Fibroblast of peridontal ligament (primary cell): ENCODE measurements at regions not wholly inside any gene's neighbourhood (a gene's known extent, or its start where the extent isn't known, plus 50 kb on each side); places are given as distances from the start of the nearest gene placed in this dataset.
A peak's percentile ranks its signal among the peaks of the same experiment; 100 is the strongest.
"Not testable (repeated sequence)": the region's sequence is repeated elsewhere in the genome, so short reads cannot be mapped to it uniquely, and the experiment has no call there.

Experiments
- DNase-seq: peaks from one replicate; pipeline ENCODE4 v3.0.0-alpha.2; 2010; ENCODE audit errors: extremely low read depth

GRCh38 chr3:67064105-67064504 lies 66.0 kb downstream of the KBTBD8 start:
- no peak for DNase-seq

- no peak for DNase-seq
Measured at GRCh38 chr3:67067251-67067650, 69.1 kb downstream of the KBTBD8 start.

GRCh38 chr3:67072640-67073039 lies 74.5 kb downstream of the KBTBD8 start:
- not testable (repeated sequence) for DNase-seq

- no peak for DNase-seq
Measured at GRCh38 chr3:67073812-67074211, 75.7 kb downstream of the KBTBD8 start.

- no peak for DNase-seq
Measured at GRCh38 chr3:67075295-67075694, 77.2 kb downstream of the KBTBD8 start.

GRCh38 chr3:67076607-67077006 lies 78.5 kb downstream of the KBTBD8 start:
- no peak for DNase-seq

- DNase-seq = peak; percentile 45
Measured at GRCh38 chr3:67077656-67078055, 79.5 kb downstream of the KBTBD8 start.

GRCh38 chr3:67082533-67083024 lies 84.5 kb downstream of the KBTBD8 start:
- DNase-seq = no peak

- no peak for DNase-seq
Measured at GRCh38 chr3:67083277-67083676, 85.2 kb downstream of the KBTBD8 start.

- DNase-seq = no peak
Measured at GRCh38 chr3:67087788-67088187, 89.7 kb downstream of the KBTBD8 start.

GRCh38 chr3:67090474-67090873 lies 92.4 kb downstream of the KBTBD8 start:
- peak; percentile 47 for DNase-seq

GRCh38 chr3:67093305-67093704 lies 95.2 kb downstream of the KBTBD8 start:
- DNase-seq = peak; percentile 18

- DNase-seq = no peak
Measured at GRCh38 chr3:67094167-67094566, 96.1 kb downstream of the KBTBD8 start.

- peak; percentile 28 for DNase-seq
Measured at GRCh38 chr3:67094774-67095173, 96.7 kb downstream of the KBTBD8 start.

- no peak for DNase-seq
Measured at GRCh38 chr3:67104388-67104787, 106.3 kb downstream of the KBTBD8 start.

- no peak for DNase-seq
Measured at GRCh38 chr3:67106874-67107273, 108.8 kb downstream of the KBTBD8 start.

GRCh38 chr3:67109651-67110204 lies 111.6 kb downstream of the KBTBD8 start:
- peak; percentile 88 for DNase-seq

- peak; percentile 84 for DNase-seq
Measured at GRCh38 chr3:67113802-67114407, 115.8 kb downstream of the KBTBD8 start.

- no peak for DNase-seq
Measured at GRCh38 chr3:67118122-67118521, 120.0 kb downstream of the KBTBD8 start.

GRCh38 chr3:67118635-67119034 lies 120.5 kb downstream of the KBTBD8 start:
- DNase-seq = no peak

- no peak for DNase-seq
Measured at GRCh38 chr3:67123914-67124313, 125.8 kb downstream of the KBTBD8 start.

- DNase-seq = no peak
Measured at GRCh38 chr3:67127254-67127653, 129.1 kb downstream of the KBTBD8 start.

GRCh38 chr3:67142432-67142831 lies 144.3 kb downstream of the KBTBD8 start:
- DNase-seq = no peak

GRCh38 chr3:67145738-67146137 lies 147.6 kb downstream of the KBTBD8 start:
- DNase-seq = no peak
